IMR-90 (cell line): ENCODE measurements at regions not wholly inside any gene's neighbourhood (a gene's known extent, or its start where the extent isn't known, plus 50 kb on each side); places are given as distances from the start of the nearest gene placed in this dataset.

Experiments
- POLR2A ChIP-seq: IDR thresholded peaks from 2 replicates; pipeline ENCODE4 v1.6.1; 2012; ENCODE audit warnings: mild to moderate bottlenecking, low read depth, low read length
- RCOR1 ChIP-seq: IDR thresholded peaks from 2 replicates; pipeline ENCODE4 v1.6.1; 2012; ENCODE audit warnings: mild to moderate bottlenecking, low read length, improper control_type of control experiment; ENCODE audit not compliant: insufficient replicate concordance

GRCh38 chr11:31869986-31870385, 58.9 kb upstream of the PAX6 start:
- no peak for TF ChIP-seq POLR2A
- no peak for TF ChIP-seq RCOR1
